ENCODE measurements at regions not wholly inside any gene's neighbourhood (a gene's known extent, or its start where the extent isn't known, plus 50 kb on each side); places are given as distances from the start of the nearest gene placed in this dataset.

DNA sequence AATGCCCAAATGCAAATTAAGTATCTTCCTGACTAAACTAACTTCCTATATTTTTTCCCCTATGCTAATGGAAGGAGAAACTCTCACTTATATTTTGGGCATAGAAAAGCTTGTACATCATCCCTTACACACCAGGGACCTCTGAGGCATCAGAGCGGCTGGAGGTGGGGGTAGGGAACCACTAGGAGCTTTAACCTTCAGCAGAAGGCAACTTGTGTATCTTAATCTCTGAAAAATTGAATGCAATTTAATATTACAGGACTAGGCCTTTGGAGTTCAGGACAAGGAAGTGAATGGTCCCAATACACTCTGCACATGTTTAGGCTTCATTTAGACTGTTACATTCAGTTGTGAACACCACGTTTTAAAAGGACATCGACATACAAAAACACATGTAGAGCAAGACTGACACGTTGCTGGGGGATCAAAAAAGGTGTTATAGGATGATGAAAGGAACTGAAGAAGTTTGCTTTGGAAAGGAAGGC lies 85.9 kb downstream of the NAV1 start:
- no peaks in the 10 kb centered on the region for H3K79me2 ChIP-seq (ENCODE audit: low read depth)
- no peak overlapping the region for H3K4me2 ChIP-seq
- ChIA-PET CTCF (no interaction called here), POLR2A (ENCODE audit: unreplicated experiment) (no interaction called here)
- intact Hi-C loops (cut with micrococcal nuclease; ENCODE audit: unreplicated experiment): no loop called here
- no peaks in the 10 kb centered on the region for H3K36me3 ChIP-seq (ENCODE audit: low read depth)
- no peak overlapping the region for H3K4me3 ChIP-seq
- peak in 1 of 2 experiments; percentile 16 for DNase-seq
- H3K27ac ChIP-seq: no peak overlapping the region
- H4K20me1 ChIP-seq (ENCODE audit: insufficient read depth): no peaks in the 10 kb centered on the region
- H3K4me1 ChIP-seq (replicated peaks; ENCODE audit: insufficient read depth): no peaks in the 10 kb centered on the region
- no peak overlapping the region for H2AFZ ChIP-seq
- no peaks in the 10 kb centered on the region; the same call in 1 of the 2 replicates for H3F3A ChIP-seq (ENCODE audit: insufficient read depth, low read depth)
- no peaks in the 10 kb centered on the region for H3K27me3 ChIP-seq (ENCODE audit: insufficient read depth, low read depth)
- BruUV-seq (replicated peaks): no TSS peak
- TF ChIP-seq EZH2 (IDR thresholded peaks at IDR 0.05; ENCODE audit: low read depth): no peak
- TF ChIP-seq, protein P1, sequence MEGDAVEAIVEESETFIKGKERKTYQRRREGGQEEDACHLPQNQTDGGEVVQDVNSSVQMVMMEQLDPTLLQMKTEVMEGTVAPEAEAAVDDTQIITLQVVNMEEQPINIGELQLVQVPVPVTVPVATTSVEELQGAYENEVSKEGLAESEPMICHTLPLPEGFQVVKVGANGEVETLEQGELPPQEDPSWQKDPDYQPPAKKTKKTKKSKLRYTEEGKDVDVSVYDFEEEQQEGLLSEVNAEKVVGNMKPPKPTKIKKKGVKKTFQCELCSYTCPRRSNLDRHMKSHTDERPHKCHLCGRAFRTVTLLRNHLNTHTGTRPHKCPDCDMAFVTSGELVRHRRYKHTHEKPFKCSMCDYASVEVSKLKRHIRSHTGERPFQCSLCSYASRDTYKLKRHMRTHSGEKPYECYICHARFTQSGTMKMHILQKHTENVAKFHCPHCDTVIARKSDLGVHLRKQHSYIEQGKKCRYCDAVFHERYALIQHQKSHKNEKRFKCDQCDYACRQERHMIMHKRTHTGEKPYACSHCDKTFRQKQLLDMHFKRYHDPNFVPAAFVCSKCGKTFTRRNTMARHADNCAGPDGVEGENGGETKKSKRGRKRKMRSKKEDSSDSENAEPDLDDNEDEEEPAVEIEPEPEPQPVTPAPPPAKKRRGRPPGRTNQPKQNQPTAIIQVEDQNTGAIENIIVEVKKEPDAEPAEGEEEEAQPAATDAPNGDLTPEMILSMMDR (conservative IDR thresholded peaks at IDR 0.05): no peak
- no peaks in the 10 kb centered on the region; the same call in 1 of the 2 replicates for H3K9me3 ChIP-seq (ENCODE audit: insufficient read depth, low read depth)
- H3K9me2 ChIP-seq (ENCODE audit: insufficient read depth): no peaks in the 10 kb centered on the region

DNA sequence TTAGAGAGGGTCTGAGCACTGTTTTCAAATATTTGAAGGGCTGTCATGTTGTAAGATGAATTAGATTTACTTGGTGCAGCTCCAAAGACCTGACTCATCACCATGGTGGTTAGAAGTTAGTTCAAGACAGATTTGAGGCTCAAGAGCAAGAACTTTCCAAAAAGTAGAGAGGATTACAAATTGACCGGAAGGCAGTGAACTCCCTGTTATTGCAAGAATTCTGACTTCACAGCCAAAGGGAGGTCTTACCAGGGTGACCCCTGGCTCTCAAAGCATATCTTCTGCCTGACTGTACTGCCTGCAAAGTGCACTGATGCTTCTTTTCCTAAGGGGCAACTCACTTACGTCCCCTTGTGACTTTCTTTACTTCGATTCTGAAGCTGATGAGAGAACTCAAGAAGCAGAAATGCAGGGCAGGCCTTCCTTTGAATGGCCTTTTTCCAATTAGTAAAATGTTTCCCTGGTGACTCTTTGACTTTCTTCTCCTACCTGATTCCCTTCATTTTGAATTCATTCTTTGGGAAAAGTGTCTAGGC lies 86.4 kb downstream of the NAV1 start:
- Histone ChIP-seq H3K27me3 (ENCODE audit: insufficient read depth, low read depth) (no peaks in the 10 kb centered on the region), H4K20me1 (ENCODE audit: insufficient read depth) (no peaks in the 10 kb centered on the region), H3K4me3 (no peak overlapping the region), H3K4me2 (no peak overlapping the region), H3K36me3 (ENCODE audit: low read depth) (no peaks in the 10 kb centered on the region), H3K9me3 (ENCODE audit: insufficient read depth, low read depth) (no peaks in the 10 kb centered on the region; the same call in 1 of the 2 replicates), H3K79me2 (ENCODE audit: low read depth) (no peaks in the 10 kb centered on the region), H3K4me1 (replicated peaks; ENCODE audit: insufficient read depth) (no peaks in the 10 kb centered on the region), H3K9me2 (ENCODE audit: insufficient read depth) (no peaks in the 10 kb centered on the region), H3F3A (ENCODE audit: insufficient read depth, low read depth) (no peaks in the 10 kb centered on the region; the same call in 1 of the 2 replicates), H3K27ac (no peak overlapping the region), H2AFZ (no peak overlapping the region)
- DNase-seq: peak in 1 of 2 experiments; percentile 31
- intact Hi-C loops (cut with micrococcal nuclease; ENCODE audit: unreplicated experiment): no loop called here
- CTCF ChIA-PET: no interaction called here
- POLR2A ChIA-PET (ENCODE audit: unreplicated experiment): no interaction called here
- no peak for TF ChIP-seq EZH2 (IDR thresholded peaks at IDR 0.05; ENCODE audit: low read depth)
- TF ChIP-seq, protein P1 (conservative IDR thresholded peaks at IDR 0.05): no peak
- BruUV-seq (replicated peaks): no TSS peak

DNA sequence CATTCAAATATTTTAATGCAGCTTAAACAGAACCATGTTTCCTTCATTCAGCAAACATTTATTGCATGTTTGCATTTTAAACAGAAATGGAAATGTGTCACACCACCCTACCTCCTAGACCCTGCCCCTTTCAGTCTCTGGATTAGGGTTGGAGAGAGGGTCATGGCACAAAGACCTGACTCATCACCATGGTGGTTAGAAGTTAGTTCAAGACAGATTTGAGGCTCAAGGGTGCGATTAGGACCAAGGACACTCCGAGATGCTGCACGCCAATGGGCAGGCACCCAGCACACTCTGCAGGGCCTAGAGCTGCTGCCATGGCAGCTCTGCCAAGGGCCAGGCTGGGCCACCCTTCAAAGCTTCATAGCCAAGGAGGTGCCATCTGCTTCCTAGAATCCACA lies 86.9 kb downstream of the NAV1 start:
- POLR2A ChIA-PET (ENCODE audit: unreplicated experiment): no interaction called here
- H3K27ac ChIP-seq: no peak overlapping the region
- BruUV-seq (replicated peaks): no TSS peak
- no peaks in the 10 kb centered on the region; the same call in 1 of the 2 replicates for H3K9me3 ChIP-seq (ENCODE audit: insufficient read depth, low read depth)
- H3F3A ChIP-seq (ENCODE audit: insufficient read depth, low read depth): no peaks in the 10 kb centered on the region; the same call in 1 of the 2 replicates
- H3K4me1 ChIP-seq (replicated peaks; ENCODE audit: insufficient read depth): no peaks in the 10 kb centered on the region
- no peak for TF ChIP-seq EZH2 (IDR thresholded peaks at IDR 0.05; ENCODE audit: low read depth)
- TF ChIP-seq, protein P1 (conservative IDR thresholded peaks at IDR 0.05): no peak
- no peaks in the 10 kb centered on the region for H4K20me1 ChIP-seq (ENCODE audit: insufficient read depth)
- no peak overlapping the region for H2AFZ ChIP-seq
- H3K79me2 ChIP-seq (ENCODE audit: low read depth): no peaks in the 10 kb centered on the region
- CTCF ChIA-PET: no interaction called here
- intact Hi-C loops (cut with micrococcal nuclease; ENCODE audit: unreplicated experiment): no loop called here
- no peaks in the 10 kb centered on the region for H3K27me3 ChIP-seq (ENCODE audit: insufficient read depth, low read depth)
- H3K4me2 ChIP-seq: no peak overlapping the region
- no peaks in the 10 kb centered on the region for H3K9me2 ChIP-seq (ENCODE audit: insufficient read depth)
- no peak overlapping the region for H3K4me3 ChIP-seq
- no peaks in the 10 kb centered on the region for H3K36me3 ChIP-seq (ENCODE audit: low read depth)
- DNase-seq: no peak
